Stimulated activated CD8-positive, alpha-beta memory T cell treated with anti-CD3 and anti-CD28 coated beads, Interleukin-2, amount 100 ng/mL, for 48 hours (primary cell): ENCODE measurements at regions not wholly inside any gene's neighbourhood (a gene's known extent, or its start where the extent isn't known, plus 50 kb on each side); places are given as distances from the start of the nearest gene placed in this dataset.

Source experiments
- DNase-seq, 2 donors: peaks; one replicate each; pipeline ENCODE4 v3.0.0-alpha.2; 2020; ENCODE audit warnings: low read depth in 2 of 2

DNA sequence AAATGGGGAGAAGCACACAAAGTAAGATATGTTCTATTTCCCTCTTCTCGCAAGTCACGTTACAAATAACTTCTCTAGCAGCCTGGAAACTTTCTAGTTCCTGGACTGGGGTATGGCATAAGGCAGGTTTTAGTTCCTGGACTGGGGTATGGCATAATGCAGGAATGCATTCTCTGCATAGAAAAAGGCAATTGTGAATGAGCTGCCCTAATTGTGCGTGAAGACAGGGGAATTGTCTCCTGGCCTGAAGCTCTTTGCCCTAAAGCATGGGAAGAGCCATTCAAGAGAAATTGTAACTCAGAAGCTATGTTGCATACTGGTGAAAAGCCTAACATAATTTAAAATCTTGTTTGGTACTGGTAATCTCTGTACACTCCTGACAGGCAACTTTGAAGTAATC lies 54.3 kb upstream of the CBLB start:
- DNase-seq = no peak

DNA sequence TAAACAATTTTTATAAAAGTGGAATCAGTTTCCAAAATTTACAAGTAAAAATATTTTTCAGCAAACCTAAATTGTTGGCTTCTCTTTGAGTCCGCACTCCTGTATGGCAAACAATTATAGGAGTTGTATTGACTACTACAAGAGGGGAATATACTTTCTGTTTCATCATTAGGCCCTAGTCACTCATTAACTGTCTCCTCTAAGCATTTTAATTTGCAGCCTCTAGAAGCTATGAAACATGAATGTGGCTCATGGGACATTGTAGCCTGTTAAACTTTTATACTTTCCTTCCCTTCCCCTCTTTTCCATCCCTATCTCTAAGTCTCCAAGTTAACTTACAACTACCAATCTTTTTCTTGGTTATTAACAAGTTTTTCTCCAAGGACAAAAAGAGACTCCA lies 58.9 kb upstream of the CBLB start:
- no peak for DNase-seq

DNA sequence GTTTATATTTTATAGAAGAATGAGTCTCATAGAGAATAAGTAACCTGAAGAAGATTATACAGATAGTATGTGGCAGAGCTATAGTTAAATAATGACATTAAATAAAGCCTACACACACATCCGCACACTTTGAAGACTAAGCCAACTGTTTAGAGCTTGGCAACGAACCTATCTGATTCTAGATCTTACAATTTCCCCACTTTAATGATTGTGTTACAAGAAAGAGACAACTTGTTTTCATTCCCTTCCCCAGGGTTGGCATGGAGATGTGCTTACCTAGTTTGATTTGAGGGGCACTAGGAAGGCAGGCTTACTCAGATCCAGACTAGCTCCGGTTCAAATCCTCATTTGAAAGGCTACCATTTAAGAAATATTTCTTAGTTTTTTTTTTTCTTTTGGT lies 61.9 kb upstream of the CBLB start:
- DNase-seq = no peak

DNA sequence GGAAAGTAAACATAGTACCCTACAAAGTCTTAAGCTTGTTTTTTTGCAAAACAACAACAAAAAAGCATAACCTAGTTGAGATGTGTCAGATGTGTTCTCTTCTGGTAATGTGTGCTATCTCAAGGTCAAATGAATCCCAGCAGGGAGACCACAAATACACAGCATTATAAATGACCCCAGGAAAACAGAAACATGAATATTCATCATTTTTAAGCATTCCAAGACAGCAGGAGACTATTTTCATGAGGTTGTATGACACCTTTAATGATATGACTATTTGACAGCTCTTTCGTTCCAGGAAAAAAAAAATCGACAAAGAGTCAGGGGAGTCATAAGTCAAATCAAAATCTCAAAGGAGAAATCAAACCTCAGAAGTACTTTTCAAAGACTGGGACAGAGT lies 62.7 kb upstream of the CBLB start:
- no peak for DNase-seq

DNA sequence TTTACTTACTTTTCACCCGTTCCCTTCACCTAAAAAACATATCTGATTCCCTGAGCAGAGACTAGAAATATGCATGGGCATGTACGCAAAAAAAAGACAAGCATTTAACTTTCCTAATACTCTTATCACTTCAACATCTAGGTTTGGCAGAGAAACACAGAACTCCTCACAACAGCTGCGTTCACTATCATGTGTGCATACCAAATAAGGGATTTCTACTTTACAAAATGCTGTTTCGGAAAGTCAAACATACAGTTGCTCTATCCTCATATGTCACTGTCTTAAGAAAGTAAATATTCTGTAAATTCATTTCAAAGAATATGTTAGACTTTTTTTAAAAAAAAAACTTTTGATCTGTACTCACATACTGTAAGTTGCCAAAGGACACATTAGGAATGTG lies 65.1 kb upstream of the CBLB start:
- no peak for DNase-seq

DNA sequence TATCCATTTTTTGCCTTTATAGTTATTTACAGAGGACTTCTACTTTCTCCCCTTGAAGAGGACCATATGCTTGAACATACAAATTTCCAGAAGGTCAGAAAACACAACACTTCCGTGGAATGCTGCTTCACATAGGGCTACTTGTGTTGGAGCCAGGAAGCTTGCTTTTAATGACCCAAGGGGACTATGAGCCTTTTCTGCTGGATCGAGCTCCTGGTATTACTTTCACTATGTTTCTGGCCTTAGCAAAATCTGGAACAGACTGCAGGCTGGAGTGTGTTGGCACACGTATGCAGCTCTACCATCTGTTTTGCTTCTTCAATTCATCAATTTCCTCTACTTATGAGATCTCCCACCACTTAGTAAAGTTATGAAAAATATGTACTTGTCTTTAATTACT lies 69.3 kb upstream of the CBLB start:
- no peak for DNase-seq

DNA sequence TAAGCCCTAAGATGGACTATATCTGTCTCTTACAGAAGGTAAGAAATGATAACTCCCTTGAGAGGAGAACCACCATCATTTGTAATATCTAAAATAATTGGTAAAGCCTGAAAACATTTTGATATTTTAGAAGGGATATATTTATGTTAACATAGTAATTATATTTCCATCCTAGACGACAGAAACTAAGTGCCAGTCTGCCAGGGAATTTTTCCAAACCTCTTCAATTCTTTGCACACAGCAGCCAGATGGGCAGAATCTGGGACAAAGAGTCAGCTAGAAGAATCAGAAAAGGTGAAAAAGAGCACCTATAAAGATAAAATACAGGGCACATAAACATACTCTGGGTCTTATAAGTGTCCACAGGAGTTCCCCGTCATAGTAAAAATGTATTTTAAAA lies 70.0 kb upstream of the CBLB start:
- no peak for DNase-seq

DNA sequence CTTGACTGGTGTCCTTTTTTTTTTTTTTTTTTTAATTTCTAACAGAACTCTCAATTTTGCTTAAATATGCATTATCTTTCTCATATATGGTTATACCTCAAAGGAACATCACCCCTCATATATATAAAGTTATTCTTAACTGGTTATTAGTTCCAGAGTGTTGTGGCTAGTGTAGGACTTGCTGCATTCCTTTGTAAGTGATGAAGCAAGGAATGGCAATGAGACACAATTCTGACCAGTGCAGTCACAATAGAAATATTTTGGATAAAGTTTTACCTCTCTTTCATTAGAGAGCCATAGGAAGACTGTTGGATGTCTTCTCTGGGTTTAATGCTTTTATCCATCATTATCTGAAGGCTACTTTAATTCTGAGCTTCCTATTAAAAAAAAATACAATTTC lies 75.5 kb upstream of the CBLB start:
- DNase-seq = no peak

DNA sequence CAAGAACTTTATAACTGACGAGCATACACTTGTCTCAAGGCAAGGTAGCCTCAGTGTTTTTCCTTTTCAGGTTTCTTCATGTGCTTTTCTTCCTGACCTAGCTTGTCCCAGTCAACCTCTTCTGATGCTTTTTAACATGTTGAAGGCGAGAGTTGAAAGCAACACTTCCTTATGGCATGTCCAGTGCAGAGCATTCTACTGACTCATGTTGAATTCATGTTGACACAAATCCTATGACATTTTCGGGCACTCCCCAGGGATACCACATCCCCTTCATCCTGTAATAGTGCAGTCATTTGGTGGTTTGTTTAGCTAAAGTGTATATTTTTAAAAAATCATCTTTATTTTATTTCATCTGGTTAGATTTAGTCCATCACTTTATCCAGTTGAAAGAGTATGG lies 75.9 kb upstream of the CBLB start:
- DNase-seq = no peak

DNA sequence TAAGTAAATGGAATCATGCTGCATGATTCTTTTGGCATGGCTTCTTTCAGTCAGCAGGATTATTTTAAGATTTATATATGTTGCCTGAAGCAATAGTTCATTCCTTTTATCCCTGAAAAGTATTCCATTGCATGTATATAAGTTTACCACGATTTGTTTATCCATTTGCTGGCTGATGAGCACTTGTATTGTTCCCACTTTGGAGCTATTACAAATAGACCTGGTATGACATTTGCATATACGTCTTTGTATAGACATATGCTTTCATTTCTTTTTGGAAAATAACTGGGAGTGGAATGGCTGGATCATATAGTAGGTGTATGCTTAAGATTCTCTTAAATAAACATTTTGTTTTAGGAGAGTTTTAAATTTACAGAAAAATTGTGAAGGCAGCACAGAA lies 79.3 kb upstream of the CBLB start:
- no peak for DNase-seq

DNA sequence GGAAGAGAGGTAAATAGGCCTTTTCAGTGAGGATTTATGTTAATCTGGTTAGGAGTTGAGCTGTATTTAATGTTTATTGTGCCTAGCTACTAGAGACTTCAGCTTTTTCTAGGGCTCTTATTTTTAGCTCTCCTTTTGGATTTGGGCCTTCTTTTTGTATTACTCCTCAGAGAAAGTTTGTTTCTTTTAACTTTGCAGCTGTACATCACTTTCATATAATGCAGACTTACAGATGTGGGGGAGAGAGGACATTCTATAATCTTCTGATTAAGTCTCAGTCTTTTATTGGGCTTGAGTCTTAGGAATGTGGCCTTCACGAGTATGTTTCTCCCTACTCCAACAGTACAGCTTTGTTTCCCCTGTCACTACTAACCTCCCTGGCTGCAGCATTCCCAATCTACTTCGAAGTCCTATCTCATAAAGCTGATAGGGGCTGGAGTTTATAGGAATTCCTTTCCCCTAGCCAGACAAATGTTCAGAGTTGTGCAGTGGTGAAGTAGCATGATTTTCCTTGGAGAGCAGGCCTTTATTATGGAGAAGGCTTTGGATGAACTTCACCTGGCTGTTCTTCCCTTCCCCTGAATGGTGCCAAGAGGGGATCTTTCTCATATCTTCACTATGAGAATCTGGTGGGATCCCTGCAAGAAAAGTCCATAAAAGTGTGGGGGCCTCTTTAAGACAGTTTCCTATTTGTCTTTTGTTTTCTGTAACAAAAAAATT lies 82.2 kb upstream of the CBLB start:
- DNase-seq = no peak

DNA sequence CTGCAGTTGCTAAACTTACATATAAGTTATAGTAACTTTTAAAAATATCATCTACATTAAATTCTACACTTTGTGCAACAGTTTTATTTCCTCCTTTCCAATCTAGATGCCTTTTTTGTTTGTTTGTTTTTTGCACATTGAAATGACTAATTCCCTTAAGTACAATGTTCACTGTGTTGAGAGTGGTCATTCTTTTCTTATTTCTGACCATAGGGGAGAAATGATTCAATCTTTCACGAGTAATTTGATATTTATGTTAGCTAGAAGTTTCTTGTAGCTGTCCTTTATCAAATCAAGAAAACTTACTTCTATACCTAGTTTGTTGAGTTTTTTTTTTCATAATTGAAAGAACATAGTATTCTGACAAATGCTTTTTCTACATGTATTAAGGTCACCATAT lies 85.0 kb upstream of the CBLB start:
- DNase-seq = no peak

DNA sequence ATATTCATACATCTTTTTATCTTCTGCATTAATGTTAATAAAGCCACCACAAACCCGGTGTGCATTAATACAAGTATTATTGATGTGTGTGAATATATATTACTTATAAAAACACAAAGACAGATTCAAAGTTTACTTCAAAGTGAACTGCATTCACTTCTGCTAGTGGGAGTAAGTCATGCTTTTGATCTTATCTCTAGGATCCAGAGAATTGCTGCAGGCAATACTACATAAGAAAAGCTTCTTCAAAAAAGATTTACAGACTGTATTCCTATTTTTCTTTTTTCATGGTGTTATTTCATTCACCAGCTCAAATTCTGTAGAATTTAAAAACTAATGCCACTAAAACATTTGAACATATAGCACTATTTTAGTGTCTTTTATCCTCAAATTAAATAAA lies 87.5 kb upstream of the CBLB start:
- no peak for DNase-seq

DNA sequence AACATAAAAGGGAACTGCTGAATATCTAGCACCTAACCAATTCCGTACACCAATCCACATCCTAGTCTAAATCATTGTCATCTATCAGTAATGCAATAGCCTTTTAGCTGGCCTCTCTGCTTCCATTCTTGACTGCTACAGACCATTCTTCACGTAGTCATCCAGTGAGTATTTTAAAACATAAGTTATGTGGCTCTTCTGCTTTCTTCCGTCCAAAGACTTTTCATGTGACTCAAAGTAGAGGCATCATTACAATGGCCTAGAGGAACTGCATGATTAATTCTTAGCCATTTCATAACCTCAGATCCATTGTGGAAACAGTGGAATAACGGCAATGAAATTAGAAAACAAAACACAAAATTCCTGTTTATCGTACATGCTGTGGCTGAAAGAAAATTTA lies 88.9 kb upstream of the CBLB start:
- no peak for DNase-seq

DNA sequence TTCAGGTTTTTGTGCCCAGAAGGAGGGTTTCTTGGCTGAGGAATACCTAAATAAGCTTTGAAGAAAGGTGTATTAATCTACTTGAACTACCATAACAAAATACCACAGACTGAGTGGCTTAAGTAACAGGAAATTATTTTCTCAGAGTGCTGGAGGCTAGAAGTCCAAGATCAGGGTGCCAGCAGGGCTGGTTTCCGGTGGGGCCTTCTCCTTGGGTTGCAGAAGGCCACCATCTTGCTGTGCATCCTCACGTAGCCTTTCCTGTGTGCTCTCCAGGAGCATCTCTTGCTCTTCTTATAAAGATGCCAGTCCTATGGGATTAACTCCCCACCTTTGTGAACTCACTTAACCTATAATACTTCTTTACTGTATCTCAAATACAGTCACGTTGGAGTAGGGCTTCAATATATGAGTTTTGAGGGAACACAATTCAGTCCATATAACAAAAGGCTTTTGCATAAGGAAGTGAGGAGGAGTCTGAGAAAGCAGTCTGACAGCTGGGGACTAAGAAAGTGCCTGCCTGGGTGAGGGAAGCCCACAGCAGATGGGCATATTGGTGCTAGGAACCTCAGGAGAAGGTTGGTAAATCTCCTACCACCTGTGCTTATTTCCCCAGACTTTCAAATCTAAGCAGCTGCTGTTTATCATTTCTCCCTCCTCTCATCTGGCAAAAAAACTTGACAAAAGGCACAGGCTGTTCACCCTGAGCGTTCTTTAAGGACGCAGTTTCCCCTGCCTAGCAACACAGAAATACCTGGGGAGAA lies 89.6 kb upstream of the CBLB start:
- no peak for DNase-seq

DNA sequence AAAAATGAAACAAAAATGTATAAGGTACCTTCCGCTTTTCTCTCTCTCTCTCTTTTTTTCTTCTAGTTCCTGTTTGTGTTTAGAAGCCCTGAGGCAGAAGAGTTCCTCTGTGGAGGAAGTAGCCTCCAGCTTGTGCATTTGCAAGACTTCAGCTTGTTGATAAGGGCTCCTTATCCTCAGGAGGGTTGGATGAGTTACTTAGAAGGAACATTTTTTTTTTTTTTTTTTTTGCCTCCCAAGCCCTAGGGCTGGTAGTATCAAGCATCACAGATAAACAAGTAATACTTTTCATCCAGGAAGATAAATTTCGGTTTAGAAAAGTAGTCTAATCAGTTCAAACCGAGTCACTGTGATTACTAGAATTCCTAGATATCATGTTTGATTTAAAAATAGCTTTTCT lies 91.0 kb upstream of the CBLB start:
- DNase-seq = no peak

DNA sequence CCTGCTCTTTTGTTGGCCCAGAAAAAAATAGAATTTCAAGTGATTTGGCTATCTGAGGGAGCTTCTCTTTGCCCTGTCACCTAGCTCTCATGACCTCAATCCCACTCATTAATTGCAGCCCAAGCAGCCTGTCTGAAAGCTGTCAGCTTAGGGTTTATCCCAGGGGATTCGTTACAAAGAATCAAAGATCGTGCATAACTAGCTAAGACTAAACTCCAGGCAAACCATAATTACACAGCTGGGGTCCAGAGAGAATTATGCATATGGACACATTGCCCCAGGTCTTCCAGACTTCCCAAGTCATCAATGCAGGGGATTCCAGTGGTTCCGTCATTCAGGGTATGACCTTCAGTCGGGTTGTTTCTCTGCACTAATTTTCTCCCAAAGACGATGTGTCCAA lies 91.6 kb upstream of the CBLB start:
- DNase-seq = no peak

DNA sequence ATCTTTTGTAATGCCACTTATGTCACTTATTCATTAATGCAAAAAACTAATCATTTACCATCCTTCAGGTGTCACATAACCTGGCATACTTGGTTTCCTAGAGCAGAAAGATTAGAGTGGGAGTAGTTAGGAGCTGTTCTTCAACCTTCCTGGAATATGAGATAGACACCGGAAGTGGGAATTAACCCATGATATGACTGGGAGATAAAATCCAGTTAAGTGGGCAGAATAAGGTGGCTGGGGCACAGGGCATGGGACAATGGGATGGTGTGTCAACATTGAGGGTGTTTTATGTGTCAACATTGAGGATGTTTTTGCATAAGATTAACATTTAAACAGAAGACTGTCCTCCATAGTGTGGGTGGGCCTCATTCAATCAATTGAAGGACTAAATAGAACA lies 94.3 kb upstream of the CBLB start:
- DNase-seq = no peak

DNA sequence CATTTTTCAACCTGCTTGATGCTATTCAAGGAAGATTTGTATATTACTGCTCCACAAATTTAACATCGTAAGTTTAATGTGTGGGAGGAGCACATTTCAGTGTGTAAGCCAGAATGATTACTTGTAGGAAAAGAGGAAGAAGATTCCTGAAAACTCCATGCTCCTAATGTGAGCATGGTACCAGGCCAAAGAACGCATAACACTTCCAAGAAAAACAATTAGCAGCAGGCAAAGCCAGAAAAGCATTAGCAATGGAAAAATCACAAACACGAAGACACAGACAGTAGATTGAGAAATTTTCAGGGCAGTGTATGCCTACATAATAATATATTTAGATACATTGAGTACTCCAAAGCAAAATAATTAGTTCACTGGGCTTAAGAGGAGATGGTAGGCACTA lies 96.6 kb upstream of the CBLB start:
- DNase-seq = no peak

DNA sequence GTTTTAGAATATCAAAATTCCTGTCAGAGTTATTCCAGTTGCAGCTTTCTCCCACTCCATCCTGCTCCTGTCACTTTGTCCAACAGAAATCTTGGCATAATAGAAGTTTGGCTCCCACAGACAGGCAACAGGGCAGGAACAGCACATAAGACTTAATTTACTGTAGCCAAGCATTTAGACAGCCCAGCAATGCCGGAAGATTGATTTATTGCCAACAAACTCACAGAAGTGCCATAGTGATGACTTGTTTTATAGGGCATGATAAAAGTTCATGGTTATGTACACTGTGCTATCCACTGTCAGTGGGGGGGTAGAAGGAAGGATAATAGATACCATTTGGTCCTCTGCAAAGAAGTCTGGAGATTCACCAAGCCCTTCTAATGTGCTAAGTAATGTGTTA lies 98.3 kb upstream of the CBLB start:
- no peak for DNase-seq

DNA sequence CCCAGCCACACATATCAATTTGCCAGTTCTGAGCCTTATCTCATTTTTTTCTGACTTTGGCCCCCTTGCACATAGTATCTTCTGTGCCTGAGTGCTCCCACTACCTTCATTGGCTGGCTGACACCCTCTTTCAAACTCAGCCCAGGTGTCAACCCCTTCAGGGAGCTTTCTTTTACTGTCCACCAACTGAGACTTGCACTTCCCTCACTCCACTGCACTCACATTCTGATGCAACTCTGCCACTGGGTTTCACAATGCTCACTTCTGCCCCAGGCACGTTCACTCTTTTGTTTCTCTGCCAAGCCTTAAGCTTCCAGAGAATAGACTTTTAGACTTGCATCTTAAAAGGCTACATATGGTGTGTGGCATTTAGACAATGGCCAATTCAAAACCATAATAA lies 101.5 kb upstream of the CBLB start:
- DNase-seq = no peak

DNA sequence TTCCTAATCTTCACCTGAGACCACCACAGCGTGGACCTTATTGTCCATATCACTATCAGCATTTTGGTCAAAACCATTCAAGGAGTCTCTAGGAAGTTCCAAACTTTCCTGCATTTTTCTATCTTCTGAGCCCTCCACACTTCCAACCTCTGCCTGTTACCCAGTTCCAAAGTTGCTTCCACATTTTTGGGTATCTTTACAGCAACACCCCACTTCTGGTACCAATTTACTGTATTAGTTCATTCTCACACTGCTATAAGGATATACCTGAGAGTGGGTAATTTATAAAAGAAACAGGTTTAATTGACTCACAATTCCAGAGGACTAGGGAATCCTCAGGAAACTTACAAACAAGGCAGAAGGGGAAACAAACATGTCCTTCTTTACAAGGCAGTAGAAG lies 103.3 kb upstream of the CBLB start:
- DNase-seq = no peak

DNA sequence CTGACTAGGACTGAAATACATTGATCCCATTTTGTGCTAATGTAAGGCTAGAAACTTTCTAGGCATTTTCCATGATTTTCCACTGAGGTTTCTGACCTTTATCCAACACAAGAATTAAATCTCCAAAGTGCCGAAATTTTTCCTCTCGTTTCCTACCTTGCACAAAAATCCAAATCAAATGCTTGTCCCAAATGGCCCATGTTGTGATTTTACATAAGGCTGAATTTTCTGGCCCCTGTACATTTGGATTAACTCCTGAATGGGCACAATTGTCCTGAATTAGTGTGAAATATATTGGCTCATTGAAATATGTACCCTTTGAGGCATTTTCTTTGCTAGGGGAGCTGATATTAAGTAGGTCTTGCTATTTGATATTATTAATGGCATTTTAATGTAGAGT lies 105.6 kb upstream of the CBLB start:
- DNase-seq = no peak

DNA sequence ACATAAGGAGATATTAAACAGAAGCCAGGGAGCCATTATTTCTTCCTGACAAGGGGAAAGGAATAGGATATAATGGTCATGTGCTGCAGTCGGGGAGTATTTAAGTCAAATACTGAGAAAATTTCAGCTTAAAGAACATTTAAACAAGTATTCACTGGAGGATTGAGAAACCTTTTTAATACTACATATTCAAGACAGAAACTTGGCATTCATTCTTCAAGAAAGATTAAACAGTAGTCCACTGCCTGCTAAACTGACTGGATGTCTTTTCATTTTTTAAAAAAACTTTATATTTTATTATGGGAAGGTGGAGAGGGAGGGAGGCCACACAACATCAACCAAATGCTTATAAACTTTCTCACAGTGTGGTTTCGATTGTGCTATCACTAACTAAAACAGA lies 107.4 kb upstream of the CBLB start:
- DNase-seq = no peak
